GM20431 (cell line): ENCODE measurements at regions not wholly inside any gene's neighbourhood (a gene's known extent, or its start where the extent isn't known, plus 50 kb on each side); places are given as distances from the start of the nearest gene placed in this dataset.

Experiments used
- in situ Hi-C: fragments of 300-500 bp; cut with MseI, MboI; formaldehyde crosslinking; loops from one replicate; pipeline ENCODE4 v1.15.0; 2020; ENCODE audit warnings: low sequenced_read_pairs; ENCODE audit not compliant: unreplicated experiment

GRCh38 chr4:180518906-180519305 lies 1724.3 kb upstream of the TENM3 start:
- in situ Hi-C loops, result no loop called here

DNA sequence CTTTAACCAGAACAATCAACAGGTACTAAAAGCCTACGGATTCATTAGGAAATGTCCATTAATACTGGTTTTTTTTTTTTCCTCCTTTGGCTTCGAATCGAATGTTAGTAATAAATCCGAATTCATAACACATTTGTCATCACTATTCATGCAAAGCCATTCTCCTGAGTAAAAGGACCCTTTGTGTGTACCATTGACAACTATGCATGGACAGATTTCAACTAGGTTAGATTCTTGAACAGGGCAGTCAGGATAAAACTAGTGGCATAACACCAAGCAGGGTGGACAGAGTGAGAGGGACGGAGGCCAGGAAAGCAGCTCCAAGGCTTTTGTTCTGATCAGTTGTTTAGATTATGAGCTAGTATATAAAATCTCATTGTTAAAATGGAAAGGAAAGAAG lies 1722.0 kb upstream of the TENM3 start:
- in situ Hi-C loops, result no loop called here

DNA sequence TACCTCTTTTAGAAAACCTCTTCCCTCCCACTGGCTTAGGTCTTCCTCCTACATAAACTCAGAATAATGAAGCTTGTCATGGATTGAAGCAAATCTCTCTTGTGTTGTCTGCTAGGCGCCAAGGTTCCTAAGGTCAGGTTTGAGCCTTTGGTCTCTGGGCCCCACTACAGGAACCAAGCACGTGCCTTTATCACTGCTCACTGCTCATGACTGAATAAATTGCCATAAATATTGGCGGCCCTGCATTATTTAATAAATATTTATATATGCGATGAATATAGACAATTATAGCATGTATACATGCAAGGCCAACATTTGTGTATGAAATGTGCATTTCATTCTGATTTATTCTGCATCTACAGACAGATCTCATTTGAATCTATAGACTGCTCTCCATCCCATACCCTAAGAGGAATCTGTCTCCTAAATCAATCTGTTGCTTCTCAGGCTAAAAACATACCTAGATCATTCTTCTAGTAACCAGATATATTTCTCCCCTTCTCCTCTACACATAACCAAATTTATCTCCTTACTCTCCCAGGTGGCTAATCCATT lies 1717.6 kb upstream of the TENM3 start:
- in situ Hi-C loops, result no loop called here

GRCh38 chr4:180528003-180528402 lies 1715.2 kb upstream of the TENM3 start:
- in situ Hi-C loops, result no loop called here

DNA sequence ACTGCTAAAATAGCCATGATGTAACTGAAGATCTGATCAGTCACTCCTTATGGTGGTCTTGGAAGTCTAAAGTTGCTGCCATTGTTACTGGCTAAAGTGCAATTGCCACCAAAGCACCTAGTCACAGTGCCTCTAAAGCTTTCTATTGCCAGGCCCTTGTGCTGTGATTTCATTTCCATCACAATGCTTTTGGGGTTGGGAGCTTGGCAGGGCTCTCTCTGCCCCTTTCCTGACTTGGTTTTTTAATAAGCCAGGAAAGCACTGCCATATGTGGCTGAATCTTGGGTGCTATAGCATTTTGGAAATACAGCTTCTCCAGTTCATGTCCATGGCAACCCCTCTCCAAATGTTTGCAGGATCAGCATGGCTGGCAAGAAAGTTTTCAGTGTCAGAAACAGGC lies 1712.4 kb upstream of the TENM3 start:
- in situ Hi-C loops, result no loop called here

DNA sequence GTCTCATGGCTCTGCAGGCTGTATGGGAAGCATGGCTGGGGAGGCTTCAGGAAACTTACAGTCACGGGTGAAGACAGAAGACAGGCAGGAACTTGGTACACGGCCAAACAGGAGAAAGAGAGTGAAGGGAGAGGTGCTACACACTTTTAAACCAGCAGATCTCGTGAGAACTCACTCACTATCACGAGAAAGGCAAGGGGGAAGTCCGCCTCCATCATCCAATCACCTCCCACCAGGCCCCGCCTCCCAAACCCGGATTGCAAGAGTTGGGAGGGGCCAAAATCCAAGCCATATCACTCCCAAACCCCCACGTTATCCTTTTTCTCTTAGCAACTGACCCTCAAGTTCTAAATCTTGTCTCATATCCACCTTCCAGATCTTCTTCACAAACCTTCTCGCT lies 1710.5 kb upstream of the TENM3 start:
- in situ Hi-C loops, result no loop called here

DNA sequence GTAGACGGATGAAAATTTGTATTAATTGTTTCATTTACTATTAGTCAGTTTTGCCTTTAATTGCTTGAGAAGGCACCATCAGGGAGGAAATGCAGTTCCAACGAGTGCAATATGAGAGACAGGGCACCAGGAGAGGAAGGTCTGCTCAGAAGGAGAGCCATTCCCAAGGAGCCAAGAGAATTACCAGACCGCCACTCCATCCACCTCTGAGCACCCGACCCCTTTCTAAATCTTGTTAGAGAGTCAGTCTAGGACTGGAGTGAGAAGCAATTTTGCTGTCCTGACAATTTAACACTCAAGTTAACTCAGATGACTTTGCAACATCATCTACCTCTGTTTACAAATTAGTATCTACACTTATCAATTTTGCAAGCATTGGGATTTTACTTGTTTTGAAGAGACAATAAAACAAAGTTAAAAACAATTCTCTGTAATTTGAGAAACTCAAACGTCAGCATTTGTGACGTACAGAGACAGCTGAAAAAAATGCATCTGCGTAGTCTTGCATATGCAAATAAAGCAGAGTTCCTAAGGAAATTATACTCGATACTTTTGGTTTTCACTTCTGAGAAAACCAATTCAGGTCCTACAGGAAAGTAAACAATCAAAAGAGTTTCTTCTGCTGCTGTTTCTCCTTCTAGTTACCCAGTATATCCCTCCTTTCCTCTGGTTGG lies 1704.7 kb upstream of the TENM3 start:
- in situ Hi-C loops, result no loop called here

DNA sequence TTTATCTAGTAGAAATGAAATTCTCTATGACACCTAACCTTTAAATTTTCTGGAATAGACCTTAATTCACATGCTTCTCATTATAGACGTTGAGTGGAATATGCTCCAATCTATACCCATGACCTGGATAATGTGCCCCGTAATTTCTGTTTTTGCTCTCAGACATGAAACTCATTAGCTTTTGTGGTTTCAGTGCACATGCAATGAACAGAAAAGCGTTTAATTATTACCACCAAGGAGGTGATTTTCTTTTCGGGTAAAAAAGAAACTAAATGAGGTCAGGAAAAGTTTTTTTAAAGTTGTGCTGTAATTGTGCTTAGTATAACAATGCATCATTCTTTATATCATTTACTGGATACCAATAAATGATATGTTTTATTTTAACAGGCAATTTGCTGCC lies 1703.9 kb upstream of the TENM3 start:
- in situ Hi-C loops, result no loop called here

- in situ Hi-C loops, result no loop called here
Observed at GRCh38 chr4:180541678-180542077, 1701.5 kb upstream of the TENM3 start.

- in situ Hi-C loops, result no loop called here
Observed at GRCh38 chr4:180542445-180543100, 1700.6 kb upstream of the TENM3 start.

DNA sequence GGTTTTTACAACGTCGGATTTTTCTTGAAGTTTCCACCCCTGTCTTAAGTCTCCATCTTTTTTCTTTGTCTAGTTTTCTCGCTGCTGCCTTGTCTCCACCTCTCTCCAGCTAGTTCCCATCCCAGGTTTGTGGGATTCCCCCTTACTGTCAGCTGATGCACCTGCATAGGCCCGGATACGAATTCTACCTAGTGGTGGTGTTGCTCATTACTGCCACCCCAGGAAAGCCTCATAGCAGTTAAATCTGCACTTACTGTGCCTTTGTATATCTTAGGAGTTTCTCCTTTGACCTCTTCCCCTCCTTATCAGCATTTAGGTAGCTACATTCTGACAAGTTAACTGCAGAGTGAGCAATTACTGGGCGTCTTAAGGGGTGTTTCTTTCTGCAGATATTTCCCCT lies 1693.1 kb upstream of the TENM3 start:
- in situ Hi-C loops, result no loop called here

GRCh38 chr4:180557348-180557747 lies 1685.9 kb upstream of the TENM3 start:
- in situ Hi-C loops, result no loop called here

- in situ Hi-C loops, result no loop called here
Observed at GRCh38 chr4:180557950-180558349, 1685.3 kb upstream of the TENM3 start.

DNA sequence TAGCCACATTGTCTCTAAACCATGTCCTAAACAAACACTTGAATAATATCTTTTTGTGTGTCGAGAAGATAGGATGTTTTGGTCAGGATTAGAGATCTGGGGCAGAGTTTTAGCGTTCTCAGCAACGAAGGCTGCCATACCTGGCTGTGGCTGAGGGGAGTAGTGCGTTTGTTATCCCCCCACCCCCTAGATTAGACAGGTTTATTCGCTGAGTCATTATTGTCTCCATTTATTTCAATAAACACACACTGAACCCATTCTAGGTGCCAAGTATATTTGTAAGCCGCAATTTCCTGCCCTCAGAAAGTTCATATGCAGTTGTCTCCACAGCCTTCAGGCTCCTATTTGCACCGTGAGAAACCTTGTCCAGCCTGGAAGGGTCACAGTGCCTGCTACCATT lies 1684.8 kb upstream of the TENM3 start:
- in situ Hi-C loops, result no loop called here

GRCh38 chr4:180560896-180561295 lies 1682.3 kb upstream of the TENM3 start:
- in situ Hi-C loops, result no loop called here

DNA sequence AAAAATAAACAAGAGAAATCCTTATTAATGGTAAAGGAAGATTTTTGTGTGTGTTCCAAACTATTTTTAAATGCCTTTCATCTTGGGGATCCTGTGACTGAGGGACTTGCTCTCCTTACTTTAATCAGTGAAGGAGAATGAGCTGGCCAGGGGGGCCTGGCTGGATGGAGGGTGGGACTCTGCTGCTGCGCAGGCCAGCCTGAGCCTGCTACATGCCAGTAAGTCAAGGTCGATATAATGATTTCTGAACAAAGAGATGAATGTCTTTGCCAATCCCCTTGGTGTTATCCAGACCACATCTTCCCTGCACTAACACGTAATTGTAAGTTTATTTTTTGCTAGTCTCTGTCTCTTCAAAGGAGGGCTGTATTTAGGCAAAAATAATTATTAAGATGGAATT lies 1679.2 kb upstream of the TENM3 start:
- in situ Hi-C loops, result no loop called here

- in situ Hi-C loops, result no loop called here
Observed at GRCh38 chr4:180564448-180564847, 1678.8 kb upstream of the TENM3 start.

DNA sequence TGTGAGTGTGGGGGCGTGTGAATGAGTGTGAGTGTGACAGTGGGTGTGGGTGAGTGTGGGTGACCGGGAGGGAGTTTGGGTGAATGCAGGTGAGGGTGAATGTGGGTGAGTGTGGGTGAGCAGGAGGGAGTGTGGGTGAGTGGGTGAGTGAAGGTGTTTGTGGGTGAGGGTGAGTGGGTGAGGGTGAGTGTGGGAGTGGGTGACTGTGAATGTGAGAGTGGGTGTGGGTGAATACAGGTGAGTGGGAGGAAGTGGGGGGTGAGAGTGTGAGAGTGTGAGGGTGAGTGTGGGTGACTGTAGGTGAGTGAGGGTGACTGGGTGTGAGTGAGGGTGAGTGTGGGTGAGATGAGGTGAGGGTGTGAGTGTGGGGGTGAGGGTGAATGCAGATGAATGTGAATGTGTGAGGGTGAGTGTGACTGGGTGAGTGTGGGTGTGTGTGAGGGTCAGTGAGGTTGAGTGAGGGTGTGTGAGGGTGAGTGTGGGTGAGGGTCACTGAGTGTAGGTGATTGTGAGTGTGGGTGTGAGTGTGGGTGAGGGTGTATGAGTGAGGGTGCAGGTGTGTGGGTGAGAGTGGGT lies 1677.3 kb upstream of the TENM3 start:
- in situ Hi-C loops, result no loop called here

DNA sequence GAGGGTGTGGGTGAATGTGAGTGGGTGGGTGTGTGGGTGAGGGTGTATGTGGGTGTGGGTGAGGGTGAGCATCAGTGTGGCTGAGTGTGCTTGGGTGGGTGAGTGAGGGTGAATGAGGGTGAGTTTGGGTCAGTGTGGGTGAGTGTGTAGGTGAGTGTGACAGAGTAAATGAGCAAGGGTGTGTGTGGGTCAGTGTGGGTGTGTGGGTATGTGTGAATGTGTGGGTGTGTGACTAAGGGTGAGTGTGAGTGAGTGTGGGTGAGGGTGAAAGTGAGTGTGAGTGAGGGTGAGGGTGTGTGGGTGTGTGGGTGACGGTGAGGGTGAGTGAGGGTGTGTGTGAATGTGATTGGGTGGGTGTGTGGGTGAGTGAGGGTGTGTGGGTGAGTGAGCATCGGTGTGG lies 1676.7 kb upstream of the TENM3 start:
- in situ Hi-C loops, result no loop called here

DNA sequence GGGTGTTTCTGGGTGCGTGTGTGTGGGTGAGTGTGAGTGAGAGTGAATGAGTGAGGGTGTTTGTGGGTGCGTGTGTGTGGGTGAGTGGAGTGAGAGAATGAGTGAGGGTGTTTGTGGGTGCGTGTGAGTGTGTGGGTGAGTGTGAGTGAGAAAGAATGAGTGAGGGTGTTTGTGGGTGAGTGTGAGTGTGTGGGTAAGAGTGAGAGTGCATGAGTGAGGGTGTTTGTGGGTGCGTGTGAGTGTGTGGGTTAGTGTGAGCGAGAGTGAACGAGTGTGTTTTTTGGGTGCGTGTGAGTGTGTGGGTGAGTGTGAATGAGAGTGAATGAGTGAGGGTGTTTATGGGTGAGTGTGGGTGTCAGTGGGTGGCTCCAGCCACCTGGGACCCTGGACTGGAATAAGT lies 1676.1 kb upstream of the TENM3 start:
- in situ Hi-C loops, result no loop called here

- in situ Hi-C loops, result no loop called here
Observed at GRCh38 chr4:180571516-180572055, 1671.6 kb upstream of the TENM3 start.
